Omental fat pad (tissue), 3 donors: ENCODE measurements at regions not wholly inside any gene's neighbourhood (a gene's known extent, or its start where the extent isn't known, plus 50 kb on each side); places are given as distances from the start of the nearest gene placed in this dataset.

Experiments
- ATAC-seq: fragments of 150-250 bp; one replicate; pipeline ENCODE4 v1.9.1; 2016; ENCODE audit warnings: mild to moderate bottlenecking, moderate library complexity; ENCODE audit not compliant: low FRiP score
- DNase-seq: peaks from one replicate; pipeline ENCODE4 v3.0.0-alpha.2; 2019; ENCODE audit warnings: low spot score
- CTCF ChIP-seq, 3 donors: fragments of 450-650 bp; IDR thresholded peaks; one replicate each; pipeline ENCODE4 v1.5.1; 2016 to 2017; ENCODE audit warnings: antibody characterized with exemption in 3 of 3, mild to moderate bottlenecking in 3 of 3, moderate library complexity in 2 of 3

- ATAC-seq (no peak), DNase-seq (no peak)
- no peak for TF ChIP-seq CTCF (IDR thresholded peaks at IDR 0.05)
Measured at GRCh38 chr15:97652700-97653167, 307.8 kb upstream of the ARRDC4 start.

GRCh38 chr15:97653896-97654295, 306.6 kb upstream of the ARRDC4 start:
- TF ChIP-seq CTCF (IDR thresholded peaks at IDR 0.05): no peak
- ATAC-seq: no peak
- no peak for DNase-seq

DNA sequence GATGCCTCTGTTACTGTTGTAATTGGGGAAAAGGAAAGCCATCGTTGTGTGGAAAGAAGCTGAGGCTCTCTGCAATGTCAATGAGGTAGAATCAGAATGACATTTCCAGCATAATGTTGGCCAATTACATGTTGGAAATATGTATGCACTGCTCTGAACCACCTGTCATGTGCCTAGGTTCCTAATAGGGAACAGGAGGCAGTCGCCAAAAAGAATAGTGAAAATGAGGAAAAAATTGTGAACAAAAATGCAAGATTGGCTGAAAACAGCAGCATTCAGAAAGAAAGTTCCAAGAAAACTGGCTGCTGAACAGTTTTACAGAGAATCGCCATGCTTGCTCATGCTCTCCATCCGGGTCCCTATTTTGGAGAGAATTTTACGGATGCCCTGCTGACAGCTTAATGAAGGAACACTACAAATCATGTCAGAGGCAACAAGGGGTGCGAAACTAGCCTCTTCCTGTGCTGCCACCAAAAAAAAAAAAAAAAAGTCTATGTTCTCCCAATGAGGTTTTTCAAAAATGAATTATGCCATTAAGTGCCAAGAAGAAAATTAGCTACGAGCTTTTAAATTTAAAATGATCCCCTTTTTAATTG, 305.9 kb upstream of the ARRDC4 start:
- DNase-seq (no peak), ATAC-seq (no peak)
- no peak for TF ChIP-seq CTCF (IDR thresholded peaks at IDR 0.05)

- no peak for DNase-seq
- ATAC-seq: no peak
- no peak for TF ChIP-seq CTCF (IDR thresholded peaks at IDR 0.05)
Measured at GRCh38 chr15:97661796-97662195, 298.7 kb upstream of the ARRDC4 start.

DNA sequence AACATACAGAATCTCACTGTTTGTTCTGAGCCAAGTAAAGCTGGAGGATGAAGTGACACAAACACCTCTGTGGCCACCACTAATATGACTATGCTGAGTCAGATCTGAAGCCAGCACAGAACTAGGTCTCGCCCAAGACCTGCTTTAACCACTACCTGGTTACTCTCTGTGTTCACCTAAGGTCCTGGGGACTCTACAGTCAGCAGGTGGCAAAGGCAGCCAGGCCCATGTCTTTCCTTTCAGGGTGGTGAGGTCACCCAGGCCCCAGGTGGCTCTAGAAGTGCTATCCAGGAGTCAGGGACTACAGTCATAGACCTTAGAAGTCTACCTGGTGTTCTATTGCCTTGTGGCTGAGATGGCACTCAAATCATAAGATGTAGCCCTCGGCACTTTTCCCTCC, 287.9 kb upstream of the ARRDC4 start:
- no peak for TF ChIP-seq CTCF (IDR thresholded peaks at IDR 0.05)
- DNase-seq: no peak
- ATAC-seq: no peak

DNA sequence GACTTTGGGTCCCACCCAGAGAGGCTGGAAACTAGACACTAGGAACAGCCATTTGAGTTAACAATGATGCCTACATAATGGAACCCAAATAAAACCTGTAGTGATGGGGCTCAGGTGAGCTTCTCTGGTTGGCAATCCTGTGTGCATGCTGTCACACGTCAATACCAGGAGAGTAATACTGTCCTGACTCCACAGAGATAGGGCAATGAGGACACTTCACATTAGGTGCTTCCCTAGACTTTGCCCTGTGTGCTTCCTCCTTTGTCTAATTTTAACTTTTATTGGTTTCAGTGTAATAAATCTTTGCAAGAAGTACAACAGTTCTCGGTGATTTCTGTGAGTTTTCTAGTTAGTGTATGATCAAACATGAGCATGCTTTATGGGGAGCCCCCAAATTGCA, 281.8 kb upstream of the ARRDC4 start:
- no peak for TF ChIP-seq CTCF (IDR thresholded peaks at IDR 0.05)
- ATAC-seq (no peak), DNase-seq (no peak)

DNA sequence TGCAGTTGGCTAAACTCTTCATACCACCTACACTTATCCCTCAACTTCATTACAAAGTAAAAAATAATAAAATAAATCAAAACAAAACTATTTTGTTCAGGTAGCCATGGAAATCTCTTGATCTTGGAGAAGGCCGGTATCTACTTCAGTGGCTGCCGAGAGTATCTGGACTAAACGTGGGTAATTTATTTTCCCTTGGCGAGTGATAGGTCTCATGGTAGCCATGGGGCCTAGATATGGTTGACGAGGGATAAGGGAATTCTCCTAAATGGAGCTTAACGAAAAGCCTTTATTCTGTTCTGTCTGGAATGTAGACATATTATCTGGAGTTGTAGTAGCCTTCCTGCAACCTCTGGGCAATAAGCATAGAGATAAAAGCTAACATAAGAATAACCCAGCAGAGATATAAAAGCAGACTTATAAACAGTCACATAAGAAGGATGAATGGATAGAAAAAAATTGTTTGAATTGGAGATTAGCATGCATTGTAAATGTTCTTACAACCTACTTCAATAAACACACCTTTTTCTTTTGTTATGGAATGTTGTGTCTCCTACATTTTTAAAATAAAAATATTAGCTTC, 281.3 kb upstream of the ARRDC4 start:
- ATAC-seq (no peak), DNase-seq (no peak)
- no peak for TF ChIP-seq CTCF (IDR thresholded peaks at IDR 0.05)
